Left colon (tissue), 2 donors: ENCODE measurements at regions not wholly inside any gene's neighbourhood (a gene's known extent, or its start where the extent isn't known, plus 50 kb on each side); places are given as distances from the start of the nearest gene placed in this dataset.
"Not testable (repeated sequence)": the region's sequence is repeated elsewhere in the genome, so short reads cannot be mapped to it uniquely, and the experiment has no call there.

Experiments
- ATAC-seq: fragments of 200-7000 bp; cut with Tn5 transposase; one replicate; pipeline ENCODE4 v1.9.1; 2020; ENCODE audit warnings: mild to moderate bottlenecking, moderate library complexity
- DNase-seq, 2 donors: peaks; one replicate each; pipeline ENCODE4 v3.0.0-alpha.2; 2020
- intact Hi-C, 2 donors: fragments of 100-400 bp; cut with DNase I in 1 of 2; cut with micrococcal nuclease in 1 of 2; formaldehyde crosslinking; loops; one replicate each; pipeline versions ENCODE4 v1.11.2 to v1.14.0; 2022; cut with DNase I, micrococcal nuclease
- donor health status: DM: no; HTN: no; CAD: no.
- donor health status: DM: yes; HTN: yes; CAD: no.

DNA sequence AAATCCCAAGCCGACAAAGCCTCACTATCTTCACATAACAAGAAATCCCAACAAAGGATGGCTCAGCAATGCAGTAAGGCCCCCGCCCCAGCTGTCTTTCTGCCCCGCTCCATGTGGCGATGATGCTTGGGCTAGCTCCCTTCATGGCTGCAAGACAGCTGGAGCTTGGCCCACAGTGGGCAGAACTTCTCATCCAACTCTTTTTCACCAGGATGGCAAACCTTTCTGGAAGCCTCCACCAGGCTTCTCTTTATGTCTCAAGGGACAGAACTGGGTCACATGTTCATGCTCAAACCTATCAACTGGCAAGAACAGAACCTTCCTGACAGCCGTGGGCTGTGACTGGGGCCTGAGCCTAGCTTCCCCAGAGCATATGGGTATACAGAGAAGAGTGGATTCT lies 260.5 kb upstream of the MKLN1 start:
- ATAC-seq (no peak), DNase-seq (no peak)
- intact Hi-C loops, result no loop called here

- ATAC-seq (no peak), DNase-seq (no peak)
- intact Hi-C loops, result no loop called here
Measured at GRCh38 chr7:131068604-131069021, 259.1 kb upstream of the MKLN1 start.

GRCh38 chr7:131071786-131072504 lies 255.7 kb upstream of the MKLN1 start:
- ATAC-seq, result peak; percentile 65
- no peak for DNase-seq
- intact Hi-C loops, result loop anchor here in 1 of 2 donors (10.0 kb wide), 1 partner anchor 353 kb away; no protein-coding TSS in a partner anchor

DNA sequence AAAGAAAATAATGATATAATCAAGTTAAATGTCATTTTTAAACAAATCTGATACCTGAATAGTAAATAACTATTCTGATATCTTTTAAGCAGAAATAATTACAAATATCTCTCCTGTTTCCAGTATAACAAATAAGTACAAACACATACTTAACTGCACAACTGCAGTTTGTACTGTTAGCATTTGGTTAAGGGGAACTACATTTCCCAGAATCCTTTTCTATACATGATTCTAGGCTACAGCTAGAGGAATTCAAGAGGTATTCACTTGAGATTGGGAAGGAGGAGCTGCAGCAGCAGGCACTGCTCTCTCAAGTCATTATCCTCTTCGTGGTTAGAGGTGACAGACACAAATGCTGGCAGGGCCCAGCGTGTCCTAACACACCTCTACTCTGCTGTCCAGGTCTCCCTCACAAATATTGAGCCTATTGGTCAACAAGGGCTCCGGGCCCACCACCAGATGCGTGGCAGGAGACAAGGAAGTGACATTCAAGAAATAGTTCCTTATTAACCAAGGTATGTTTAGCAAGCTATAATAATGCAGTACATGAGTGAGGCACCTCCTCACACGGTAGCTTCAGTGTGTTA lies 255.1 kb upstream of the MKLN1 start:
- intact Hi-C loops, result loop anchor here in 1 of 2 donors (10.0 kb wide), 1 partner anchor 352 kb away; no protein-coding TSS in a partner anchor
- no peak for DNase-seq

DNA sequence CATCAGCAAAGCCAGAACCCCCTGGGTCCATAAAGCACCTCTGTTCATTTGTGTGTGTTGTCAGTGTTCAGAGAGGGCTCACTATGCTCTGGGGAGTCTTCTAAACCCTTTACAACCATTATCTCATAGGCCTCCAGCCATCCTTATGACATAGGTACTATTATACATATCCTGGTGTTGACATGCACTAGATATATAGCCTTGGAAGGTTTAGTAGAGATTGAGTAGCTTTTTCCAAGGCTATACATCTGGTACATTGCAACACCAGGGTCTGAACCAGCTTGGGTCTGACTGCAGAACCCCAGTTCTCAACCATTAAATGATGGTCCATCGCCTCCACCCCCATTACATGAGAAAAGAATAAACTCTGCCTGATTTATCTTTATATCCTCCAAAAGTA lies 253.6 kb upstream of the MKLN1 start:
- intact Hi-C loops, result loop anchor here in 1 of 2 donors (10.0 kb wide), 1 partner anchor 351 kb away; no protein-coding TSS in a partner anchor
- DNase-seq (no peak), ATAC-seq (no peak)

More for the DNA sequence above, 255.1 kb upstream of the MKLN1 start:
- ATAC-seq, result peak; percentile 37

DNA sequence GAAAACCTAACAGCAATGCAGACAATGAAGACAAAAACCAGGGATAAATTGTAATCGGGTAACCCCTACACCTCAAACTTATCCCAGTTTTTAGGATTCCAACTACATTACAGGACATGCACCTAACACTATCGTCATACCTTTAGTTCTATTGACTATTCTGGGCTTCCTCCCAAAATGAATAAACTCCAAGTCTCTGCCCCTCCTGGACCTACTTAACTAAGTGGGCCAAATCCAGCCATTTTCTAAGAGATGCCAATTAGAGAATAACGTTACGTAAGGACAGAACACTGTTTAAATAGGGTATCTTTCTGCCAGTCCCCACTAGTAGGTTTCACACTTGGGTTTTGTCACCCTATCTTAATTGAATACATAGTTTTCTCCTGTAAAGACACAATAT lies 253.1 kb upstream of the MKLN1 start:
- ATAC-seq (no peak), DNase-seq (no peak)
- intact Hi-C loops, result loop anchor here in 1 of 2 donors (10.0 kb wide), 1 partner anchor 350 kb away; no protein-coding TSS in a partner anchor

GRCh38 chr7:131075406-131075805 lies 252.3 kb upstream of the MKLN1 start:
- intact Hi-C loops, result loop anchor here in 1 of 2 donors (10.0 kb wide), 1 partner anchor 349 kb away; no protein-coding TSS in a partner anchor
- no peak for ATAC-seq

GRCh38 chr7:131076032-131076431 lies 251.6 kb upstream of the MKLN1 start:
- no peak for DNase-seq
- intact Hi-C loops, result loop anchor here in 1 of 2 donors (10.0 kb wide), 1 partner anchor 349 kb away; no protein-coding TSS in a partner anchor
- no peak for ATAC-seq

More at GRCh38 chr7:131075406-131075805, 252.3 kb upstream of the MKLN1 start:
- DNase-seq, result no peak

DNA sequence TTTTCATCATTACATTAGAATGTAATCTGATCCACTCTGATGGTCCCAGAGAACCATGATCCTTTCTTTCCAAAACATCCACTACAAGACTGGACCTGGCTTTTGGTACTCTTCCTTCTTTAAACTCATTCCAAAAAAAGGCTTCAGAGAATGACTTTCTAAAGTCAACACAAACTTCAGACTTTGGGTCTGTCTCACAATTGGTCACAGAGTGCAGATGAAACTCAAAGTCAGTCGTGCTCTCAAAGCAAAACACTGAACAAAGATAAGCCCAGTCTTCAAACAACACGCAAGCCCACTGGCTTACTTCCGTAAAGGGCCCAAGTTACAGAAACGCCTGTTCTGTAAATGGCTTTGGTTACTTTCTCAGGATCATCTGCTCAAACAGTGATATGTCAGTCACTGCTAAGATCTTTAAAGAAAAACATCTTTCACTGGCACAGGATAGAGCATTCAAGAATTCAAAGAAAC lies 250.9 kb upstream of the MKLN1 start:
- ATAC-seq (no peak), DNase-seq (no peak)
- intact Hi-C loops, result loop anchor here in 1 of 2 donors (10.0 kb wide), 1 partner anchor 348 kb away; no protein-coding TSS in a partner anchor

DNA sequence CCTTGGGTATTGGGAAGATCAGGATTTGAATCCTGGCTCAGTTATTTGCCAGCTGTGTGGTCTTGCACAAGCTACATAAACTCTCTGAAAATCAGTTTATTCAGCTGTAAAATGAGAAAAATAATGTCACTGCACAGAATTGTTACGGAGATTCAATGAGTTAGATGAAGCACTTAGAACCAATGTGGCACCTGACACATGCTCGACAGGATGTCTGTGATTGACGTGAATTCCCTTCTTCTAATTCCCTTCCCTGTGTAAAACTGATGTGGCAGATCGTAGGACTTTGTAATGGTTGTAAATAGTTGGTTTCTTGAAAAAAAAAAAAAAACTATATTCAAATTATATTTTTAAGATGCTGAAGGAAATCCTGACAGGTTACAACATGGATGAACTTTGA lies 249.9 kb upstream of the MKLN1 start:
- intact Hi-C loops, result loop anchor here in 1 of 2 donors (10.0 kb wide), 1 partner anchor 347 kb away; no protein-coding TSS in a partner anchor
- DNase-seq (no peak), ATAC-seq (no peak)

GRCh38 chr7:131080754-131081153 lies 246.9 kb upstream of the MKLN1 start:
- no peak for ATAC-seq
- intact Hi-C loops, result no loop called here
- DNase-seq, result no peak

DNA sequence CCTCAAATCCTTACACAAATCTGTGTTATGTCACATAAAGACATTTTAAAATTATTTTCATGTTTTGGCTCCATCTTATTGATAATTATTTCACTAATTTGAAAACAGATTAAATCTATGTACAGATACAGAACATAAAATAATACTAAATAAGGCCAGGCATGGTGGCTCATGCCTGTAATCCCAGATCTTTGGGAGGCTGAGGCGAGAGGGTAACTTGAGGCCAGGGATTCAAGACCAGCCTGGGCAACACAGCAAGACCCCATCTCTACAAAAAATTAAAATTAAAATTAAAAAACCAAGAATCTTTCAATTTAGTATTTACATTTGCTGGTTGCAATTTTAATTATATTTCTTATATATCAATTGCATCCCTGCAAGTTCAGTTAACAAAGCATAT lies 246.4 kb upstream of the MKLN1 start:
- DNase-seq (no peak), ATAC-seq (no peak)
- intact Hi-C loops, result no loop called here

DNA sequence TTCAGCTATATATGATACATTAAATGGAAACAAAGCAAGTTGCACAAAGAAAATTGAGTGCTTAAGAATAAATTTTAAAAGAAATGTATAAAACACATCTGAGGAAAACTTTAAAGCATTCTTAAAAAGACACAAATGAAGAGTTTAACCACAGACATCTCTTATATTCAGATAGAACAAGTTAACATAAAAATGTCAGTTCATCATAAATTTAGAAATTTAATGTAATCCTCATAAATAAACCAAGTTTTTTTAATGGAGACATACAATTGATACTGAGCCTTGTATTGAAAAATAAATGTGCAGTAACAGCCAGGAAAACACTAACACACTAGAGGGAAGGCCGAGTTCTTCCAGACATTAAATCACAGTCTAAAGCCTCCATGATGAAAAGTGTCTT lies 243.9 kb upstream of the MKLN1 start:
- no peak for ATAC-seq
- DNase-seq, result no peak
- intact Hi-C loops, result no loop called here

DNA sequence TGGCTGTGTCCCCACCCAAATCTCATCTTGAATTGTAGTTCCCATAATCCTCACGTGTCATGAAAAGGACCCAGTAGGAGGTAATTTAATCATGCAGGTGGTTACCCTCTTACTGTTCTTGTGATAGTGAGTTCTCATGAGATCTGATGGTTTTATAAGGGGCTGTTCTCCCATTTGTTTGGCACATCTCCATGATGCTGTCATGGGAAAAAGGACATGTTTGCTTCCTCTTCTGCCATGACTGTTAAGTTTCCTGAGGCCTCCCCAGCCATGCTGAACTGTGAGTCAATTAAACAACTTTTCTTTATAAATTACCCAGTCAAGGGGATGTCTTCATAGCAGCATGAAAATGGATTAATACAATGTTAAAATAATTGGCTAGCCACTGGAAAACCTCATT lies 243.3 kb upstream of the MKLN1 start:
- DNase-seq, ATAC-seq, intact Hi-C loops: not testable (repeated sequence)

- DNase-seq, result no peak
- intact Hi-C loops, result no loop called here
- ATAC-seq, result no peak
Measured at GRCh38 chr7:131087756-131088658, 239.7 kb upstream of the MKLN1 start.

GRCh38 chr7:131090188-131090587 lies 237.5 kb upstream of the MKLN1 start:
- intact Hi-C loops, result no loop called here
- no peak for DNase-seq
- peak; percentile 97 for ATAC-seq

- ATAC-seq (no peak), DNase-seq (no peak)
- intact Hi-C loops, result no loop called here
Measured at GRCh38 chr7:131090886-131091692, 236.6 kb upstream of the MKLN1 start.

GRCh38 chr7:131094685-131095084 lies 233.0 kb upstream of the MKLN1 start:
- DNase-seq, result no peak
- no peak for ATAC-seq
- intact Hi-C loops, result no loop called here
